ENCODE measurements at regions not wholly inside any gene's neighbourhood (a gene's known extent, or its start where the extent isn't known, plus 50 kb on each side); places are given as distances from the start of the nearest gene placed in this dataset.

DNA sequence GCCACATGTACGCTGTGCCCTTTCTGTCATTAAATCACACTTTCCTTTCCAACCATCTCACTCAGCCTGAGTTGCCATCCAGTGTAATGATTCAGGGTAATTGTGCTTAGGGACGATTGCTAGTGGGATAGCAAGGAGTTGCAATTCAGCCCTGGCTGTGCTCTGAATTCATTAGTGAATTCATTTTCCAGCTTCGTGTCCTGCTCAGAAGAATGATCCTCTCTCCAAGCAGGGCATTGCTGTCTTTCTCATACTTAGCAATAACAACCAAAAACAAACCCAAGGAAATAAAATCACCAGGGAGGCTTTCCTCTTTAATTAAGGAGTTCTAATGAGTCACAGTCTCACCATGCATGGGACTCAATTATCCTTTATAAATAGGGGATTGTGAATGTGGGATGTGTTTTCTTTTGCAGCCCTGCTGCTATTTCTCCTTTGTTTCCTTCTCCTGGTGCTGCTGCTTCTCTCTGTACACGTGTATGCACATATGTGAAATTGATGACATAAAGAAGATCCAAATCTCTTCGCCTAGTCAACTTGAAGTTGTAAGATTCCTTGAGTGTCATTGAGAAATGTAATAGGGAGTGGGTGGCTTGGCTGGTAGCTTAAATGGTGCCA lies 167.0 kb downstream of the TSEN15 start:
- TF ChIP-seq MAX (IDR thresholded peaks at IDR 0.05; ENCODE audit: low read depth, low read length) = no peak
- TF ChIP-seq, protein P1, sequence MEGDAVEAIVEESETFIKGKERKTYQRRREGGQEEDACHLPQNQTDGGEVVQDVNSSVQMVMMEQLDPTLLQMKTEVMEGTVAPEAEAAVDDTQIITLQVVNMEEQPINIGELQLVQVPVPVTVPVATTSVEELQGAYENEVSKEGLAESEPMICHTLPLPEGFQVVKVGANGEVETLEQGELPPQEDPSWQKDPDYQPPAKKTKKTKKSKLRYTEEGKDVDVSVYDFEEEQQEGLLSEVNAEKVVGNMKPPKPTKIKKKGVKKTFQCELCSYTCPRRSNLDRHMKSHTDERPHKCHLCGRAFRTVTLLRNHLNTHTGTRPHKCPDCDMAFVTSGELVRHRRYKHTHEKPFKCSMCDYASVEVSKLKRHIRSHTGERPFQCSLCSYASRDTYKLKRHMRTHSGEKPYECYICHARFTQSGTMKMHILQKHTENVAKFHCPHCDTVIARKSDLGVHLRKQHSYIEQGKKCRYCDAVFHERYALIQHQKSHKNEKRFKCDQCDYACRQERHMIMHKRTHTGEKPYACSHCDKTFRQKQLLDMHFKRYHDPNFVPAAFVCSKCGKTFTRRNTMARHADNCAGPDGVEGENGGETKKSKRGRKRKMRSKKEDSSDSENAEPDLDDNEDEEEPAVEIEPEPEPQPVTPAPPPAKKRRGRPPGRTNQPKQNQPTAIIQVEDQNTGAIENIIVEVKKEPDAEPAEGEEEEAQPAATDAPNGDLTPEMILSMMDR (IDR thresholded peaks at IDR 0.05; ENCODE audit: low read depth, low read length) = no peak
